ENCODE measurements at regions not wholly inside any gene's neighbourhood (a gene's known extent, or its start where the extent isn't known, plus 50 kb on each side); places are given as distances from the start of the nearest gene placed in this dataset.

GRCh38 chr7:109915670-109916069, 1175.3 kb upstream of the LRRN3 start:
- no peaks in the 10 kb centered on the region for H4K20me1 ChIP-seq (ENCODE audit: control insufficient read depth, extremely low read depth, insufficient read depth, low read length)
- TF ChIP-seq CTCF (conservative IDR thresholded peaks at IDR 0.05 in 1 of 2, IDR thresholded peaks at IDR 0.05 in 1 of 2; ENCODE audit: low read depth in 1 of 2, low read length in 2 of 2) (no peak), EZH2 (IDR thresholded peaks at IDR 0.05; ENCODE audit: low read length, missing control alignments) (no peak)
- no peaks in the 10 kb centered on the region for H3K36me3 ChIP-seq (ENCODE audit: control insufficient read depth, insufficient read depth, low read length)
- no peak overlapping the region for H3K4me2 ChIP-seq (ENCODE audit: extremely low read depth, insufficient read depth, low read length)
- H3K4me1 ChIP-seq (ENCODE audit: control insufficient read depth, extremely low read depth, insufficient read depth, low read length) = no peaks in the 10 kb centered on the region
- no peaks in the 10 kb centered on the region for H3K79me2 ChIP-seq (ENCODE audit: control insufficient read depth, insufficient read depth, low read length)
- no peaks in the 10 kb centered on the region for H3K27me3 ChIP-seq (ENCODE audit: control insufficient read depth, insufficient read depth, low read length)
- H3K9ac ChIP-seq (ENCODE audit: insufficient read depth, low read length) = no peak overlapping the region
- no peak overlapping the region for H3K4me3 ChIP-seq (replicated peaks in 1 of 4; ENCODE audit: control extremely low read depth in 1 of 4, insufficient read depth in 1 of 4, low read depth in 3 of 4, low read length in 4 of 4)
- no peak for DNase-seq (ENCODE audit: low read depth in 2 of 2)
- H2AFZ ChIP-seq (ENCODE audit: low read length) = no peak overlapping the region
- H3K9me3 ChIP-seq (ENCODE audit: control insufficient read depth, insufficient read depth, low read depth, low read length) = no peaks in the 10 kb centered on the region
- H3K27ac ChIP-seq (ENCODE audit: insufficient read depth, low read length) = no peak overlapping the region

GRCh38 chr7:109926738-109927137, 1164.2 kb upstream of the LRRN3 start:
- no peak for TF ChIP-seq EZH2 (IDR thresholded peaks at IDR 0.05; ENCODE audit: low read length, missing control alignments)
- no peak for TF ChIP-seq CTCF (conservative IDR thresholded peaks at IDR 0.05 in 1 of 2, IDR thresholded peaks at IDR 0.05 in 1 of 2; ENCODE audit: low read depth in 1 of 2, low read length in 2 of 2)
- DNase-seq (ENCODE audit: low read depth in 2 of 2) = no peak
- Histone ChIP-seq H3K79me2 (ENCODE audit: control insufficient read depth, insufficient read depth, low read length) (no peaks in the 10 kb centered on the region), H3K36me3 (ENCODE audit: control insufficient read depth, insufficient read depth, low read length) (no peaks in the 10 kb centered on the region), H2AFZ (ENCODE audit: low read length) (no peak overlapping the region), H3K4me2 (ENCODE audit: extremely low read depth, insufficient read depth, low read length) (no peak overlapping the region), H3K27ac (ENCODE audit: insufficient read depth, low read length) (no peak overlapping the region), H3K27me3 (ENCODE audit: control insufficient read depth, insufficient read depth, low read length) (no peaks in the 10 kb centered on the region), H3K4me1 (ENCODE audit: control insufficient read depth, extremely low read depth, insufficient read depth, low read length) (no peaks in the 10 kb centered on the region), H3K4me3 (replicated peaks in 1 of 4; ENCODE audit: control extremely low read depth in 1 of 4, insufficient read depth in 1 of 4, low read depth in 3 of 4, low read length in 4 of 4) (no peak overlapping the region), H3K9ac (ENCODE audit: insufficient read depth, low read length) (no peak overlapping the region), H3K9me3 (ENCODE audit: control insufficient read depth, insufficient read depth, low read depth, low read length) (no peaks in the 10 kb centered on the region), H4K20me1 (ENCODE audit: control insufficient read depth, extremely low read depth, insufficient read depth, low read length) (no peaks in the 10 kb centered on the region)

GRCh38 chr7:109930049-109930448, 1160.9 kb upstream of the LRRN3 start:
- Histone ChIP-seq H3K4me1 (ENCODE audit: control insufficient read depth, extremely low read depth, insufficient read depth, low read length) (no peaks in the 10 kb centered on the region), H3K9ac (ENCODE audit: insufficient read depth, low read length) (no peak overlapping the region), H3K9me3 (ENCODE audit: control insufficient read depth, insufficient read depth, low read depth, low read length) (no peaks in the 10 kb centered on the region), H3K27ac (ENCODE audit: insufficient read depth, low read length) (no peak overlapping the region), H3K4me3 (replicated peaks in 1 of 4; ENCODE audit: control extremely low read depth in 1 of 4, insufficient read depth in 1 of 4, low read depth in 3 of 4, low read length in 4 of 4) (no peak overlapping the region), H4K20me1 (ENCODE audit: control insufficient read depth, extremely low read depth, insufficient read depth, low read length) (no peaks in the 10 kb centered on the region), H3K4me2 (ENCODE audit: extremely low read depth, insufficient read depth, low read length) (no peak overlapping the region), H2AFZ (ENCODE audit: low read length) (no peak overlapping the region), H3K27me3 (ENCODE audit: control insufficient read depth, insufficient read depth, low read length) (no peaks in the 10 kb centered on the region), H3K79me2 (ENCODE audit: control insufficient read depth, insufficient read depth, low read length) (no peaks in the 10 kb centered on the region), H3K36me3 (ENCODE audit: control insufficient read depth, insufficient read depth, low read length) (no peaks in the 10 kb centered on the region)
- DNase-seq (ENCODE audit: low read depth in 2 of 2) = no peak
- TF ChIP-seq CTCF (conservative IDR thresholded peaks at IDR 0.05 in 1 of 2, IDR thresholded peaks at IDR 0.05 in 1 of 2; ENCODE audit: low read depth in 1 of 2, low read length in 2 of 2) = no peak
- no peak for TF ChIP-seq EZH2 (IDR thresholded peaks at IDR 0.05; ENCODE audit: low read length, missing control alignments)

Data from fibroblast of lung (primary cell).